ENCODE measurements at regions not wholly inside any gene's neighbourhood (a gene's known extent, or its start where the extent isn't known, plus 50 kb on each side); places are given as distances from the start of the nearest gene placed in this dataset.

DNA sequence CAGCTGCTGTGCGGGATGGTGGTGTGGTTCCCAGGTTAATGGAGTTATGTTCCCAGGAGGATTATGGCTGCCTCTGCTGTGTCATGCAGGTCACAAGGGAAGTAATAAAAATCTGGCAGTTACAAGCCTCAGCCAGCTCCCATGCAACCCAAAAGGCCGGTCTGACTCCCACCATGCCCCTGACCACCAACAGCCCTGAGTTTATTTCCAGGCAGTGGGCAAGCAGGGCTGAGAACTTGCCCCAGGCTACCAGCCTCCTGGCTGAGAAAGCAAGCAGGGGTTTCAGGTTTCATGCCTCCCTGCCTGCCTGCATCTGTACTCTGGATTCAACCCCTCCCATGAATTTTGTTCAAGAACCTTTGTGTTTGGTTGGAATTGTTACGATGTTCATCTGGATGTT lies 732.7 kb upstream of the POU3F4 start:
- TF ChIP-seq, protein P1, sequence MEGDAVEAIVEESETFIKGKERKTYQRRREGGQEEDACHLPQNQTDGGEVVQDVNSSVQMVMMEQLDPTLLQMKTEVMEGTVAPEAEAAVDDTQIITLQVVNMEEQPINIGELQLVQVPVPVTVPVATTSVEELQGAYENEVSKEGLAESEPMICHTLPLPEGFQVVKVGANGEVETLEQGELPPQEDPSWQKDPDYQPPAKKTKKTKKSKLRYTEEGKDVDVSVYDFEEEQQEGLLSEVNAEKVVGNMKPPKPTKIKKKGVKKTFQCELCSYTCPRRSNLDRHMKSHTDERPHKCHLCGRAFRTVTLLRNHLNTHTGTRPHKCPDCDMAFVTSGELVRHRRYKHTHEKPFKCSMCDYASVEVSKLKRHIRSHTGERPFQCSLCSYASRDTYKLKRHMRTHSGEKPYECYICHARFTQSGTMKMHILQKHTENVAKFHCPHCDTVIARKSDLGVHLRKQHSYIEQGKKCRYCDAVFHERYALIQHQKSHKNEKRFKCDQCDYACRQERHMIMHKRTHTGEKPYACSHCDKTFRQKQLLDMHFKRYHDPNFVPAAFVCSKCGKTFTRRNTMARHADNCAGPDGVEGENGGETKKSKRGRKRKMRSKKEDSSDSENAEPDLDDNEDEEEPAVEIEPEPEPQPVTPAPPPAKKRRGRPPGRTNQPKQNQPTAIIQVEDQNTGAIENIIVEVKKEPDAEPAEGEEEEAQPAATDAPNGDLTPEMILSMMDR (IDR thresholded peaks at IDR 0.05) = no peak
- no peak for TF ChIP-seq ZFX (IDR thresholded peaks at IDR 0.05; ENCODE audit: borderline replicate concordance)
